ENCODE measurements at regions not wholly inside any gene's neighbourhood (a gene's known extent, or its start where the extent isn't known, plus 50 kb on each side); places are given as distances from the start of the nearest gene placed in this dataset.

- no peak for DNase-seq (ENCODE audit: low spot score)
These were observed 125.9 kb upstream of the ACTBL2 start for GRCh38 chr5:57608542-57608941.

- no peak for DNase-seq (ENCODE audit: low spot score)
These were observed 119.4 kb upstream of the ACTBL2 start for GRCh38 chr5:57601996-57602395.

GRCh38 chr5:57600321-57600720, 117.7 kb upstream of the ACTBL2 start:
- DNase-seq (ENCODE audit: low spot score), result no peak

- no peak for DNase-seq (ENCODE audit: low spot score)
These were observed 116.1 kb upstream of the ACTBL2 start for GRCh38 chr5:57598756-57599155.

DNA sequence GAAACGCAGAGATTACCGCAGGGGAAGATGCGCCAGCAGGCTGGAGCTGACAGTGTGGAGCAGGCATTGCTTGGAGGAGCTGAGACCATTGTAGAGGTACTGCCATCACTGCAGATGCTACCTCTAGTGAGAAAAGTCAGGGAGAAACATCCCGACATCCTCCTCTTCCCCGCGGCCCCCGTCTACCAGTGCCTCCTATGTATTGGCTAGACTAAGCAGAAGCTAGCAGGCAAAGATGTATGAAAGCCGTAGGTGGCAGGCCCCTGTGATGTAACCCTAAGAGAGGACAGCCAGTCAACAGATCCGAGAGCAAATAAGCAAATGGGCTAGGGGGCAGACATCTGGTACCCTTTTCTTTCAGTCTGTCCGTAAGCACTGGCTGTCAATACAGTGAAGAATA, 115.5 kb upstream of the ACTBL2 start:
- no peak for DNase-seq (ENCODE audit: low spot score)

GRCh38 chr5:57595523-57595991, 112.9 kb upstream of the ACTBL2 start:
- DNase-seq (ENCODE audit: low spot score), result no peak

- DNase-seq (ENCODE audit: low spot score), result no peak
These were observed 111.8 kb upstream of the ACTBL2 start for GRCh38 chr5:57594436-57594835.

DNA sequence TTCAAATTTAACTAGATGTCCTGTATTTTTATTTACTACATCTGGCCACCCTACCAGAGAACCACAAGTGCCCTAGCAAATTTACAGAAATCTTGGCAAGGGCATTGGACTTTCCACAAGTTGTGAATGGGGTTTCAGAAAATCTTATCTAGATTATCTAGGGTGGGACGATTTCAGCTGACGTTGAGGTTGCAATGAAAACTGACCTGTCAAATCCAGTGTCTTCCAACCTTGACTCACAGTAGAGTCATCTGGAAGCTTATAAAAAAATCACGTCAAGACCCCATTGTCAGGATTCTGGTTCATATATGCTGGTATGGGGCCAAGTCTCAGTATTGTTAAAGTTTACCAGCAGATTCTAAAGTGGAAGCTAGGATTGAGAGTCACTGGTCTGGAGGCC, 109.6 kb upstream of the ACTBL2 start:
- no peak for DNase-seq (ENCODE audit: low spot score)

DNA sequence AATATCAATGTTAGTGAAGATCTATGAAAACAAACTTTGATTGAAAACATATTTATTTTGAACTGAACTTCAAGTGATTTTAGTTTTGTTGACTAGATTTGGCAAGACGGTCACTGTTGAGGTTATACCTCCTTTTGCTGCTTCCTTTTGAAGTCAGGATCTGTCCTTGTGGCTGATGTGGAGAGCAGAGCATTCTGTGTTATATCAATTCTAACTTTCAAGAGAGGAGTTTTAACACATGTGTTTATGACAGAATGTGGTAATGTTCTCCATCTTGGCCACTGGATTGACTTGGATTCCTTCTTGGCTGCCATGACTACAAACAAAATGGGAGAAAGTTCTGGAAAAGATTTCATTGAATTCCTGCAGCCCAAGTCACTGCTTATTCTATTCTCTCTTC, 104.0 kb upstream of the ACTBL2 start:
- DNase-seq (ENCODE audit: low spot score), result no peak

- DNase-seq (ENCODE audit: low spot score), result no peak
These were observed 100.0 kb upstream of the ACTBL2 start for GRCh38 chr5:57582578-57583070.

DNA sequence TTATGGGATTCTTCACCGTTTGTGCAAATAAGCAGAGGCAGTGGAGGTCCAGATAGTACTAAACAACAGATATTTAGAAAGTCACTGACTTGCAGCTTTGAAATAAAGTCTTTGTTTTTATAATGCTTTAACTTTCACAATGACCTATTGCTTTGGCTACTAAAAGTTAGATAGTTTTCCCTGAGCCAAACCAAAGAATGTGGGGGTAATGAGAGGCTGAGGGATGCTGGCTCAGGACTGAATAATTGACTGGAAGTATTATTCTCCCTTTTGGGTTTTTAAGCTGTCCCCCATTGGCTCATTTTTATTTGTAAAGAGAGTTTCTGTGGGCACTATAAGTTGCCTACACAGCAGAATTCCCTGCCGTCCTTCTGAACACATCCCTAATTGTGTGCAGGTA, 99.2 kb upstream of the ACTBL2 start:
- no peak for DNase-seq (ENCODE audit: low spot score)

GRCh38 chr5:57581222-57581621, 98.6 kb upstream of the ACTBL2 start:
- no peak for DNase-seq (ENCODE audit: low spot score)

- no peak for DNase-seq (ENCODE audit: low spot score)
These were observed 95.0 kb upstream of the ACTBL2 start for GRCh38 chr5:57577432-57578175.

DNA sequence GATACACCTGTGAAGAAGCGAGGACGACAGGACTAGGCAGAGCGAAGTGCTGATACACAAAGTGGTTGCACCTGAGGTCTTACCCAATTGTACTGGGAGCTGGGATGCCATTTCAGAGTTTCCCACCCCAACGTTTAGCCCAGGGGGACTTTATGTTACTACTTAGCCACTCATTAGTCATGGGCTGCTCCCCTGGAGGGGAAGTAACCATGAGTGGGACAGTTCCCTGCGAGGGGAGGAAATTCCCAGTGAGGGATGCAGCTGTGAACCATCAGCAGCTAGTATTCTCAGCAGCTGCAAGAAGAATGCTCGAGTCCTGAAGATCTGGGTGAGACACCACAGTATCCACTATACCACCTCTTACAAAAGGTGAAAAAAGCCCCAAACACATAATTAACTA, 93.7 kb upstream of the ACTBL2 start:
- no peak for DNase-seq (ENCODE audit: low spot score)

- DNase-seq (ENCODE audit: low spot score), result no peak
These were observed 93.2 kb upstream of the ACTBL2 start for GRCh38 chr5:57575839-57576238.

- no peak for DNase-seq (ENCODE audit: low spot score)
These were observed 89.8 kb upstream of the ACTBL2 start for GRCh38 chr5:57572461-57572860.

DNA sequence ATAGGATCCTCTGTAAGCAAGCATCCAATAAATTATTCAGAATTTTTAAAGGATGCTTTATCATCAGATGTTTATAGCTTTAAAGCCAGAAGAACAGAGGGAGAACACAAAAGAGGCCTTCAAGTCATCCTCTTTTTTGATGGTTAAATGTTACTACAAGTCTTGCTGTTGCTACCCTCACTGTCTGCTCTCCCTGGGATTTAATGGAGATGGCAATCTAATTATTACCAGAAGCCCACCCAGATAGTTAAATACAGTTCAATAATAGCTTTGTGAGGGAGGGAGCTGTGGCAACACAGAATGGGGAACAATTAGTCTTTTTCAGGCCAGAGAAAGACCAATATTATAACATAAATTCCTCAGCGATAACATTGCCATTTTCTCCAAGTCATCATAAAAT, 87.0 kb upstream of the ACTBL2 start:
- no peak for DNase-seq (ENCODE audit: low spot score)

GRCh38 chr5:57568136-57568535, 85.5 kb upstream of the ACTBL2 start:
- no peak for DNase-seq (ENCODE audit: low spot score)

DNA sequence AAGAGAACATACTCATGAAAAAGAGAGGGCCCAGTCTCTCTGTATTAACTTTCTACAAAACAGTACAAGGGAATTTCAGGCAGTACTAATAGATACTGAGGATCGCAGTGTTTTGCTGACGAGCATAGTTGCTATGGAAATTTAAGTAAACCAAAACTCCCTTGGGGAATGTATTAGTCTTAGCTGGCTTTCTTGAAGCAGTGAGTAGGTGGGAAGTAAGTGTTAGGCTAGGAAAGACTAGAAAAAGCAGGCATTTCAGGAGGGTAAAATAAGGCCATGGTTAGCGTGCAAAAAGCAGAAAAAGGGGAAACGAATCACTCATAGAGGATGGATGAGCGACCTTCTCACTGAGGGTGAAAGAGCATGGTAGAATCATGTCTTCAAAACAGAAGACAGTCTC, 84.3 kb upstream of the ACTBL2 start:
- no peak for DNase-seq (ENCODE audit: low spot score)

DNA sequence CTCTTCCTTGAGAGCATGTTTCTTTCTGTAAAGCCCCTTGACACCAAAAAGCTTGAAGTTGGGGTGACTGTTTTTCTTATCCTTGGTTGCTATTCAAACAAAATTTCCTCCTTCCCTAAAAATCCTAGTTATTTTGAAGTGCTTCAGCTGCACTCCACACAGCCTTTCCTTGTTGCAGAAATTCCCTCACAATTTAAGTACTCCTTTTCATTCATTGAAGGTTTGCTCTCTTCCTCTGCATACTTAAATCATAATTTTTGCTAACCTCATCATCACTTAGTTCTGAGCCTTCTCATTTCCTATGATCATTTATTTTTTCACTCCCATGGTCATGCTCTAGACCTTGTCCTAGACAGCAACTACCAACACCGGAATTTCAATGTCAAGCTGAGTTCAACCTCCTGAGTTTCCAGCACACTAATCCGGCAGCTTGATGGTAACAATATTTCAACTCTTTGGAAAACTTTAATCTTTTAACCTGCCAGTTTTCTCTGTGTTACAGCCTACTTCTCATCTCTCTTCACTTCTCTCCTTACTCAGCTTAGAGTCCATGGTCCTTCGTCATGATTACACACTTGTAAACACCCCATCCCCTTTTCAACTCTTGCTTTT, 78.7 kb upstream of the ACTBL2 start:
- DNase-seq (ENCODE audit: low spot score), result no peak

DNA sequence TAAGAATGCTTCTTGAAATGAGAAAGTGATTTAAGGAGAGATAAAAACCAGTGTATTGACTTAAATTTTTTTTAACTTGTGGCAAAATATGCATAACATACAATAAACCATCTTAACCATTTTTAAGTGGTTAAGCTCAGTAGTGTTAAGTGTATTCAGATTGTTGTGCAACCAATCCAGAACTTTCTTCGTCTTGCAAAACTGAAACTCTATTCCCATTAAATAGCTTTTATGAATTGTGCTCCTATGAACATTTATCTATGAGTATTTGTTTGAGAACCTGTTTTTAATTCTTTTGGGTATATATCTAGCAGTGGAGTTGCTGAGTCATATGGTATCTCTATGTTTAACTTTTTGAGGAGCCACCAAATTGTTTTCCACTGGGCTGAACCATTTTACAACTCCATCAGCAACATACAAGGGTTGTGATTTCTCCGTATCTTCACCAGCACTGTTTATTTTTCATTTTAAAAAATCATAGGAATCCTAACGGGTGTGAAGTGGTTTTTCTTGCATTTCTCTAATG, 76.6 kb upstream of the ACTBL2 start:
- DNase-seq (ENCODE audit: low spot score), result no peak

- no peak for DNase-seq (ENCODE audit: low spot score)
These were observed 69.4 kb upstream of the ACTBL2 start for GRCh38 chr5:57552033-57552432.

DNA sequence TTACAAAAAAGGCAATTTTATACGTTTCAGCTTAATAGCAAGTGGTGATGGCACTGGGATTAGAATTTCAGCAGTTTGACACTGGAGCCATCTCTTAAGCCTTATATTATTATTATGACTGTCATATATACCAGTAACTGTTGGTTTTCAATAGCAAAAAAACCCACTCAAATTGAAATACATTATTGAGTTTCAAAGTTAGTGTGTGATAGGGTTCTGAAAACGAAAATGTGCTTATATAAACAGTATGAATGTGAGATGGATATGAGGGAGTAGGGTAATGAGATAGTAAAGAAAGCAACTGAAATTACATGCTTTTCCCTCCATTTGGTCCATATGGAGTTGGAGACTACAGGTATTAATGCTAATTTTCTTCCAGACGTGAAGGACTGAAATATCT, 68.6 kb upstream of the ACTBL2 start:
- no peak for DNase-seq (ENCODE audit: low spot score)

DNA sequence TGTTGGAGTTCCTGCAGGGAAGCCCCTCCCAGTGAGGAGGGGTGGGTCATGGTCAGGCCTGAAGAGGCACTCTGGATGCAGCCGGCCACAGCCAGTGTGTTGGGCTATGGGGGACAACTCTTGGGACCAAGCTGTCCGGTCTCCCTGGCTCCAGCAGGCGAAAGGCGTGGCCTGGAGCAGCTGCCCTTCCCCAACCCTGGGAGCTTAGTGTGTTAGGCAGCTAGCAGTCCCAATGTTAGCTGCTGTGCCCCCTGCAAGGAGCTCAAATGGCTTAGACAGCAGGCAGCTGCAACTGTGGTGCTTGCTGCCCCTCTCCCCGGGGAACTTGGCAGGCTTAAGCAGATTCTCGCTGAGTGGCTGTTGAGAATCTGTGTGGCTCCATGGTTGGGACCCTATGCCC, 67.5 kb upstream of the ACTBL2 start:
- DNase-seq (ENCODE audit: low spot score), result no peak
